Sigmoid colon (tissue), 4 donors: ENCODE measurements at regions not wholly inside any gene's neighbourhood (a gene's known extent, or its start where the extent isn't known, plus 50 kb on each side); places are given as distances from the start of the nearest gene placed in this dataset.

ENCODE experiments used
- CTCF ChIP-seq, 4 experiments: fragments of 450-650 bp in 3 of 4; fragments of 200-600 bp in 1 of 4; IDR thresholded peaks; one replicate each; pipeline ENCODE4 v1.5.1; 2016 to 2019; ENCODE audit warnings: antibody characterized with exemption in 4 of 4, mild to moderate bottlenecking in 3 of 4, moderate library complexity in 2 of 4
- EP300 ChIP-seq, 4 donors: sonication (generic); formaldehyde crosslinking; IDR thresholded peaks; one replicate each; pipeline ENCODE4 v1.6.1; 2017; ENCODE audit warnings: antibody characterized with exemption in 4 of 4

GRCh38 chr3:148331081-148331846, 366.4 kb upstream of the AGTR1 start:
- TF ChIP-seq CTCF (IDR thresholded peaks at IDR 0.05): no peak
- no peak for TF ChIP-seq EP300 (IDR thresholded peaks at IDR 0.05)
